Prostate gland (tissue), 2 donors: ENCODE measurements at regions not wholly inside any gene's neighbourhood (a gene's known extent, or its start where the extent isn't known, plus 50 kb on each side); places are given as distances from the start of the nearest gene placed in this dataset.

Experiments
- DNase-seq: peaks from one replicate; pipeline ENCODE4 v3.0.0-alpha.2; 2019; ENCODE audit warnings: low spot score
- H3K27ac ChIP-seq, 2 donors: fragments of 200-600 bp; sonication (generic); 2 replicates each; pipeline ENCODE4 v1.5.1; 2017 to 2019
- H3K27me3 ChIP-seq: fragments of 200-600 bp; sonication (generic); replicated peaks from 2 replicates; pipeline ENCODE4 v1.5.1; 2019; ENCODE audit not compliant: insufficient read depth
- H3K36me3 ChIP-seq, 2 donors: fragments of 200-600 bp; sonication (generic); 1 replicate in 1 of 2; 2 replicates in 1 of 2; pipeline versions ENCODE4 v1.5.1 to v1.8.1; 2017 to 2019
- H3K4me1 ChIP-seq: fragments of 200-600 bp; sonication (generic); replicated peaks from 2 replicates; pipeline ENCODE4 v1.5.1; 2019
- H3K4me3 ChIP-seq, 2 donors: fragments of 200-600 bp; sonication (generic); 2 replicates each; pipeline ENCODE4 v1.5.1; 2017 to 2019
- H3K9me3 ChIP-seq: fragments of 200-600 bp; sonication (generic); 2 replicates; pipeline ENCODE4 v1.5.1; 2017
- CTCF ChIP-seq, 4 experiments: fragments of 200-600 bp in 2 of 4; fragments of 450-650 bp in 2 of 4; sonication (generic) in 2 of 4; IDR thresholded peaks; 1 replicate in 3 of 4; 2 replicates in 1 of 4; pipeline ENCODE4 v1.5.1; 2016 to 2019; ENCODE audit warnings: antibody characterized with exemption in 4 of 4, mild to moderate bottlenecking in 2 of 4, moderate library complexity in 2 of 4
- POLR2A ChIP-seq: fragments of 450-650 bp; IDR thresholded peaks from one replicate; pipeline ENCODE4 v1.6.1; 2016; ENCODE audit warnings: antibody characterized with exemption, mild to moderate bottlenecking
- POLR2AphosphoS5 ChIP-seq: sonication (generic); formaldehyde crosslinking; IDR thresholded peaks from one replicate; pipeline ENCODE4 v1.6.1; 2017; ENCODE audit warnings: antibody characterized with exemption
- WGBS: methylation state at CpG from one replicate; pipeline ENCODE4 v1.1.5; 2018; 5-methylcytosine and 5-hydroxymethylcytosine counted together
- intact Hi-C: fragments of 100-400 bp; cut with DNase I; formaldehyde crosslinking; loops from one replicate; pipeline ENCODE4 v1.14.2; 2022

- no peak overlapping the region for H3K4me3 ChIP-seq
Measured at GRCh38 chr5:25579111-25579510, 934.3 kb upstream of the CDH10 start.

GRCh38 chr5:25573691-25574090 is 928.9 kb upstream of the CDH10 start:
- DNase-seq = no peak
- 82% methylated on average over 2 of the region's 2 CpGs for WGBS
- Histone ChIP-seq H3K36me3 (no peaks in the 10 kb centered on the region), H3K4me1 (no peaks in the 10 kb centered on the region), H3K9me3 (no peaks in the 10 kb centered on the region), H3K27ac (no peak overlapping the region), H3K27me3 (no peaks in the 10 kb centered on the region), H3K4me3 (no peak overlapping the region)
- TF ChIP-seq POLR2AphosphoS5 (no peak), POLR2A (no peak), CTCF (IDR thresholded peaks at IDR 0.05) (no peak)
- intact Hi-C loops = no loop called here

More at GRCh38 chr5:25579111-25579510, 934.3 kb upstream of the CDH10 start:
- no peak for DNase-seq
- no peaks in the 10 kb centered on the region for H3K27me3 ChIP-seq
- H3K9me3 ChIP-seq = no peaks in the 10 kb centered on the region
- H3K27ac ChIP-seq = no peak overlapping the region
- intact Hi-C loops = no loop called here
- no peaks in the 10 kb centered on the region for H3K36me3 ChIP-seq
- no peaks in the 10 kb centered on the region for H3K4me1 ChIP-seq
- 76% methylated on average over 1 of the region's 1 CpG for WGBS
- TF ChIP-seq POLR2AphosphoS5 (no peak), POLR2A (no peak), CTCF (IDR thresholded peaks at IDR 0.05) (no peak)

- H3K27ac ChIP-seq = no peak overlapping the region
- no peaks in the 10 kb centered on the region for H3K27me3 ChIP-seq
- H3K4me1 ChIP-seq = no peaks in the 10 kb centered on the region
- no peak for TF ChIP-seq POLR2A
- no peak for TF ChIP-seq CTCF (IDR thresholded peaks at IDR 0.05)
- no peak for TF ChIP-seq POLR2AphosphoS5
- no peak overlapping the region for H3K4me3 ChIP-seq
- H3K9me3 ChIP-seq = no peaks in the 10 kb centered on the region
- intact Hi-C loops = no loop called here
- 59% methylated on average over 5 of the region's 5 CpGs for WGBS
- H3K36me3 ChIP-seq = no peaks in the 10 kb centered on the region
- no peak for DNase-seq
Measured at GRCh38 chr5:25570067-25570583, 925.3 kb upstream of the CDH10 start.

GRCh38 chr5:25568989-25569625 is 924.3 kb upstream of the CDH10 start:
- TF ChIP-seq CTCF (IDR thresholded peaks at IDR 0.05) = no peak
- no peak for TF ChIP-seq POLR2AphosphoS5
- no peak for TF ChIP-seq POLR2A
- no peak for DNase-seq
- intact Hi-C loops = no loop called here
- H3K4me1 ChIP-seq = no peaks in the 10 kb centered on the region
- no peaks in the 10 kb centered on the region for H3K9me3 ChIP-seq
- 90% methylated on average over 17 of the region's 17 CpGs for WGBS
- no peaks in the 10 kb centered on the region for H3K27me3 ChIP-seq
- no peak overlapping the region for H3K4me3 ChIP-seq
- H3K36me3 ChIP-seq = no peaks in the 10 kb centered on the region
- H3K27ac ChIP-seq = no peak overlapping the region

GRCh38 chr5:25568294-25568693 is 923.5 kb upstream of the CDH10 start:
- H3K27me3 ChIP-seq = no peaks in the 10 kb centered on the region
- whole genome bisulfite sequencing = 74% methylated on average over 1 of the region's 1 CpG

More at GRCh38 chr5:25568294-25568693, 923.5 kb upstream of the CDH10 start:
- H3K4me1 ChIP-seq = no peaks in the 10 kb centered on the region
- DNase-seq = no peak
- no peak overlapping the region for H3K27ac ChIP-seq
- H3K4me3 ChIP-seq = no peak overlapping the region
- intact Hi-C loops = no loop called here
- TF ChIP-seq POLR2AphosphoS5 = no peak
- no peak for TF ChIP-seq CTCF (IDR thresholded peaks at IDR 0.05)
- TF ChIP-seq POLR2A = no peak
- no peaks in the 10 kb centered on the region for H3K9me3 ChIP-seq
- no peaks in the 10 kb centered on the region for H3K36me3 ChIP-seq
